ENCODE measurements at regions not wholly inside any gene's neighbourhood (a gene's known extent, or its start where the extent isn't known, plus 50 kb on each side); places are given as distances from the start of the nearest gene placed in this dataset.
"Not testable (repeated sequence)": the region's sequence is repeated elsewhere in the genome, so short reads cannot be mapped to it uniquely, and the experiment has no call there.

GRCh38 chr5:134471858-134472449 is 53.5 kb upstream of the JADE2 start:
- H3K27me3 ChIP-seq (ENCODE audit: control insufficient read depth, insufficient read depth, low read length); H3K9me3 ChIP-seq (replicated peaks; ENCODE audit: low read length); H3K4me2 ChIP-seq (ENCODE audit: low read length); H3K4me3 ChIP-seq (ENCODE audit: low read length); H3K9ac ChIP-seq (ENCODE audit: low read depth, low read length); H3K36me3 ChIP-seq (ENCODE audit: insufficient read depth, low read length): not testable (repeated sequence)
- H3K4me1 ChIP-seq (ENCODE audit: control insufficient read depth, insufficient read depth, low read length), result peaks cover 11% of the 10 kb centered on the region

GRCh38 chr5:134468921-134469400 is 56.5 kb upstream of the JADE2 start:
- no peaks in the 10 kb centered on the region for H3K27me3 ChIP-seq (ENCODE audit: control insufficient read depth, insufficient read depth, low read length)
- H3K4me2 ChIP-seq (ENCODE audit: low read length), result no peak overlapping the region
- no peaks in the 10 kb centered on the region for H3K9me3 ChIP-seq (replicated peaks; ENCODE audit: low read length)
- no peak overlapping the region for H3K9ac ChIP-seq (ENCODE audit: low read depth, low read length)
- peaks cover 37% of the 10 kb centered on the region for H3K4me1 ChIP-seq (ENCODE audit: control insufficient read depth, insufficient read depth, low read length)
- H3K36me3 ChIP-seq (ENCODE audit: insufficient read depth, low read length), result no peaks in the 10 kb centered on the region
- no peak overlapping the region for H3K4me3 ChIP-seq (ENCODE audit: low read length)

- H3K4me2 ChIP-seq (ENCODE audit: low read length), result peak overlapping the region; percentile 85
- H3K36me3 ChIP-seq (ENCODE audit: insufficient read depth, low read length), result no peaks in the 10 kb centered on the region
- peak overlapping the region; percentile 89 for H3K9ac ChIP-seq (ENCODE audit: low read depth, low read length)
- H3K4me3 ChIP-seq (ENCODE audit: low read length), result peak overlapping the region; percentile 65
- H3K9me3 ChIP-seq (replicated peaks; ENCODE audit: low read length), result no peaks in the 10 kb centered on the region
- H3K27me3 ChIP-seq (ENCODE audit: control insufficient read depth, insufficient read depth, low read length), result no peaks in the 10 kb centered on the region
- peaks cover 42% of the 10 kb centered on the region for H3K4me1 ChIP-seq (ENCODE audit: control insufficient read depth, insufficient read depth, low read length)
Measured at GRCh38 chr5:134467231-134467630, 55.5 kb upstream of the CDKN2AIPNL start.

GRCh38 chr5:134466241-134467069 is 54.8 kb upstream of the CDKN2AIPNL start:
- H3K4me1 ChIP-seq (ENCODE audit: control insufficient read depth, insufficient read depth, low read length), result peaks cover 42% of the 10 kb centered on the region
- peak overlapping the region; percentile 85 for H3K4me2 ChIP-seq (ENCODE audit: low read length)
- peak overlapping the region; percentile 89 for H3K9ac ChIP-seq (ENCODE audit: low read depth, low read length)
- no peaks in the 10 kb centered on the region for H3K27me3 ChIP-seq (ENCODE audit: control insufficient read depth, insufficient read depth, low read length)
- no peaks in the 10 kb centered on the region for H3K36me3 ChIP-seq (ENCODE audit: insufficient read depth, low read length)
- H3K9me3 ChIP-seq (replicated peaks; ENCODE audit: low read length), result no peaks in the 10 kb centered on the region
- H3K4me3 ChIP-seq (ENCODE audit: low read length), result peak overlapping the region; percentile 65

GRCh38 chr5:134465816-134466240 is 54.1 kb upstream of the CDKN2AIPNL start:
- no peaks in the 10 kb centered on the region for H3K27me3 ChIP-seq (ENCODE audit: control insufficient read depth, insufficient read depth, low read length)
- peak overlapping the region; percentile 65 for H3K4me3 ChIP-seq (ENCODE audit: low read length)
- H3K9me3 ChIP-seq (replicated peaks; ENCODE audit: low read length), result no peaks in the 10 kb centered on the region
- H3K4me2 ChIP-seq (ENCODE audit: low read length), result peak overlapping the region; percentile 85
- H3K9ac ChIP-seq (ENCODE audit: low read depth, low read length), result peak overlapping the region; percentile 89
- no peaks in the 10 kb centered on the region for H3K36me3 ChIP-seq (ENCODE audit: insufficient read depth, low read length)
- H3K4me1 ChIP-seq (ENCODE audit: control insufficient read depth, insufficient read depth, low read length), result peaks cover 42% of the 10 kb centered on the region

GRCh38 chr5:134464988-134465815 is 53.5 kb upstream of the CDKN2AIPNL start:
- Histone ChIP-seq H3K9ac (ENCODE audit: low read depth, low read length) (no peak overlapping the region), H3K27me3 (ENCODE audit: control insufficient read depth, insufficient read depth, low read length) (no peaks in the 10 kb centered on the region), H3K36me3 (ENCODE audit: insufficient read depth, low read length) (no peaks in the 10 kb centered on the region), H3K4me3 (ENCODE audit: low read length) (peak overlapping the region; percentile 27), H3K4me2 (ENCODE audit: low read length) (peak overlapping the region; percentile 85), H3K9me3 (replicated peaks; ENCODE audit: low read length) (no peaks in the 10 kb centered on the region), H3K4me1 (ENCODE audit: control insufficient read depth, insufficient read depth, low read length) (peaks cover 42% of the 10 kb centered on the region)

GRCh38 chr5:134463991-134464760 is 52.5 kb upstream of the CDKN2AIPNL start:
- Histone ChIP-seq H3K4me1 (ENCODE audit: control insufficient read depth, insufficient read depth, low read length) (peaks cover 48% of the 10 kb centered on the region), H3K4me2 (ENCODE audit: low read length) (no peak overlapping the region), H3K9ac (ENCODE audit: low read depth, low read length) (no peak overlapping the region), H3K9me3 (replicated peaks; ENCODE audit: low read length) (no peaks in the 10 kb centered on the region), H3K36me3 (ENCODE audit: insufficient read depth, low read length) (no peaks in the 10 kb centered on the region), H3K4me3 (ENCODE audit: low read length) (no peak overlapping the region), H3K27me3 (ENCODE audit: control insufficient read depth, insufficient read depth, low read length) (no peaks in the 10 kb centered on the region)

- Histone ChIP-seq H3K36me3 (ENCODE audit: insufficient read depth, low read length) (no peaks in the 10 kb centered on the region), H3K27me3 (ENCODE audit: control insufficient read depth, insufficient read depth, low read length) (no peaks in the 10 kb centered on the region), H3K4me1 (ENCODE audit: control insufficient read depth, insufficient read depth, low read length) (peaks cover 57% of the 10 kb centered on the region), H3K4me3 (ENCODE audit: low read length) (no peak overlapping the region), H3K9ac (ENCODE audit: low read depth, low read length) (no peak overlapping the region), H3K9me3 (replicated peaks; ENCODE audit: low read length) (no peaks in the 10 kb centered on the region), H3K4me2 (ENCODE audit: low read length) (no peak overlapping the region)
Measured at GRCh38 chr5:134463176-134463720, 51.6 kb upstream of the CDKN2AIPNL start.

- H3K4me2 ChIP-seq (ENCODE audit: low read length), result no peak overlapping the region
- no peaks in the 10 kb centered on the region for H3K36me3 ChIP-seq (ENCODE audit: insufficient read depth, low read length)
- H3K4me1 ChIP-seq (ENCODE audit: control insufficient read depth, insufficient read depth, low read length), result peaks cover 60% of the 10 kb centered on the region
- H3K9me3 ChIP-seq (replicated peaks; ENCODE audit: low read length), result no peaks in the 10 kb centered on the region
- H3K27me3 ChIP-seq (ENCODE audit: control insufficient read depth, insufficient read depth, low read length), result no peaks in the 10 kb centered on the region
- no peak overlapping the region for H3K4me3 ChIP-seq (ENCODE audit: low read length)
- H3K9ac ChIP-seq (ENCODE audit: low read depth, low read length), result no peak overlapping the region
Measured at GRCh38 chr5:134462761-134463160, 51.1 kb upstream of the CDKN2AIPNL start.

- no peaks in the 10 kb centered on the region for H3K9me3 ChIP-seq (replicated peaks; ENCODE audit: low read length)
- H3K9ac ChIP-seq (ENCODE audit: low read depth, low read length), result no peak overlapping the region
- no peaks in the 10 kb centered on the region for H3K27me3 ChIP-seq (ENCODE audit: control insufficient read depth, insufficient read depth, low read length)
- no peaks in the 10 kb centered on the region for H3K36me3 ChIP-seq (ENCODE audit: insufficient read depth, low read length)
- peaks cover 55% of the 10 kb centered on the region for H3K4me1 ChIP-seq (ENCODE audit: control insufficient read depth, insufficient read depth, low read length)
- H3K4me2 ChIP-seq (ENCODE audit: low read length), result no peak overlapping the region
- no peak overlapping the region for H3K4me3 ChIP-seq (ENCODE audit: low read length)
Measured at GRCh38 chr5:134462047-134462575, 50.4 kb upstream of the CDKN2AIPNL start.
